ENCODE measurements at regions not wholly inside any gene's neighbourhood (a gene's known extent, or its start where the extent isn't known, plus 50 kb on each side); places are given as distances from the start of the nearest gene placed in this dataset.

- no peak for TF ChIP-seq EZH2 (IDR thresholded peaks at IDR 0.05; ENCODE audit: low read length, unreplicated experiment)
- TF ChIP-seq CTCF (conservative IDR thresholded peaks at IDR 0.05; ENCODE audit: low read depth, low read length), result no peak
These were observed 558.7 kb downstream of the ACTL7B start for GRCh38 chr9:108297073-108297472.
